ENCODE measurements at regions not wholly inside any gene's neighbourhood (a gene's known extent, or its start where the extent isn't known, plus 50 kb on each side); places are given as distances from the start of the nearest gene placed in this dataset.

DNA sequence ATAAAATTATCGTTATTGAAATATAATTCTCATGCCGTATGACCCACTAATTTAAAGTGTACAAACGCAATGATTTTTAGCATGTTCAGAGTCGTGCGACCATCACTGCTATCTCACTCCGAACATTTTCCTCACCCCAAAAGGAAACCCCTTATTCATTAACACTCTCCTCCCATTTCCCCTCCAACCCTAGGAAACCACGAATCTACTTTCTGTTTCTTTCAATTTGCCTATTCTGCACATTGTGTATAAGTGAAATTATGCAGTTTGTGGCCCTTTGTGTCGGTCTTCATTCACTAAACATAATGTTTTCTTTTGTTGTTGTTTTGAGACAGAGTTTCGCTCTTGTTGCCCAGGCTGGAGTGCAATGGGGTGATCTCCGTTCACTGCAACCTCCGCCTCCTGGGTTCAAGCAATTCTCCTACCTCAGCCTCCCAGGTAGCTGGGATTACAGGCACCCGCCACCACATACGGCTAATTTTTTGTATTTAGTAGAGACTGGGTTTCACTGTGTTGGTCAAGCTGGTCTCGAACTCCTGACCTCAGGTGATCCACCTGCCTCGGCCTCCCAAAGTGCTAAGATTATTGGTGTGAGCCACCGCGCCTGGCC, 99.7 kb upstream of the ZNF217 start:
- DNase-seq (ENCODE audit: low read depth) = no peak
- TF ChIP-seq, protein P1, sequence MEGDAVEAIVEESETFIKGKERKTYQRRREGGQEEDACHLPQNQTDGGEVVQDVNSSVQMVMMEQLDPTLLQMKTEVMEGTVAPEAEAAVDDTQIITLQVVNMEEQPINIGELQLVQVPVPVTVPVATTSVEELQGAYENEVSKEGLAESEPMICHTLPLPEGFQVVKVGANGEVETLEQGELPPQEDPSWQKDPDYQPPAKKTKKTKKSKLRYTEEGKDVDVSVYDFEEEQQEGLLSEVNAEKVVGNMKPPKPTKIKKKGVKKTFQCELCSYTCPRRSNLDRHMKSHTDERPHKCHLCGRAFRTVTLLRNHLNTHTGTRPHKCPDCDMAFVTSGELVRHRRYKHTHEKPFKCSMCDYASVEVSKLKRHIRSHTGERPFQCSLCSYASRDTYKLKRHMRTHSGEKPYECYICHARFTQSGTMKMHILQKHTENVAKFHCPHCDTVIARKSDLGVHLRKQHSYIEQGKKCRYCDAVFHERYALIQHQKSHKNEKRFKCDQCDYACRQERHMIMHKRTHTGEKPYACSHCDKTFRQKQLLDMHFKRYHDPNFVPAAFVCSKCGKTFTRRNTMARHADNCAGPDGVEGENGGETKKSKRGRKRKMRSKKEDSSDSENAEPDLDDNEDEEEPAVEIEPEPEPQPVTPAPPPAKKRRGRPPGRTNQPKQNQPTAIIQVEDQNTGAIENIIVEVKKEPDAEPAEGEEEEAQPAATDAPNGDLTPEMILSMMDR (IDR thresholded peaks at IDR 0.05; ENCODE audit: control insufficient read depth, extremely low read depth, insufficient read depth) = no peak
- no peak overlapping the region for H3K4me3 ChIP-seq (ENCODE audit: low read depth, low read length)

DNA sequence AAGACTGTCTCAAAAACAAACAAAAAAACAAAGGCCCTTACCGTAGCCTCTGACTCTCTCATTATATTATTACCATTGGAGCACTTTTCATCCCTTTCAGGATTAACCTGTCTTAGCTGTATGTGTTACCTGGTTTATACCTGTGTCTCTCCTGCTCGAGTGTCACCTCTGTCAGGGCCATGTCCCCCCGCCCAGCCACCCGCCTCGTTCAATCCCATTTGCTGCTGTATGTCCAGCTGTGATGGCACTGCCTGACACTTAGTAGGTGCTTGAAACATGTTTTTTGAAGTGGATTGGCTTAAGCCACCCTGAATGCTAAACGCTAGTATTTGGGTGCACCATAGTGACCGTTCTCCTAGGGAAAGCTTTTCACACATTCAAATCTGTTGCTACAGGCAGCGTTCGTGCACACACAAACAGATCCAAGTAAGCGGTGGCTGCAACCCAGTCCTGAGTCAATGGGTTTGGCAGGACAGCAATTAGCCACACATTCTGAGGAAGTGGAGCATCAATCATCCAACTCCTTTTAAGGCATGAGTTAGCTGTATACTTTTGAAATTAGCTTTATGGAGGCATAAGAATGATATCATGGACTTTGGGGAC, 98.9 kb upstream of the ZNF217 start:
- TF ChIP-seq, protein P1 (IDR thresholded peaks at IDR 0.05; ENCODE audit: control insufficient read depth, extremely low read depth, insufficient read depth) = no peak
- H3K4me3 ChIP-seq (ENCODE audit: low read depth, low read length) = no peak overlapping the region
- no peak for DNase-seq (ENCODE audit: low read depth)

DNA sequence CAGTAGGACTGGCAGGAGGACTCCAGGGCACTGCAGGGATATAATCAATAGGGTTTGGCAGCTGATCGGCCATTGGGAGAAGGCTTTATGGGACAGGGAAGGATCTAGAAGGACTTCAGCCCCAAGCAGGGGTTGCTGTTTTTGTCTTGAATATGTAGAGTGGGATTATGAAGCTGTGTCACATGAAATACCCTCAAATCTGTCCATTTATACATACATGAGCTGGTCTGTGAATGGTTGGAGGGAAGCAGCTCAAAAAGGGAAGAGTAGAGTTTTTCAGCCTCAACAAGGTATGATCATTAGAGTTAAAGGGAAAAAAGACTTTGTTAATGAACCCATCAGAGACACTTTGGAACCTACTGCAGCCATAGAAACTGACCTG, 98.2 kb upstream of the ZNF217 start:
- H3K4me3 ChIP-seq (ENCODE audit: low read depth, low read length) = no peak overlapping the region
- DNase-seq (ENCODE audit: low read depth) = no peak
- TF ChIP-seq, protein P1 (IDR thresholded peaks at IDR 0.05; ENCODE audit: control insufficient read depth, extremely low read depth, insufficient read depth) = no peak

DNA sequence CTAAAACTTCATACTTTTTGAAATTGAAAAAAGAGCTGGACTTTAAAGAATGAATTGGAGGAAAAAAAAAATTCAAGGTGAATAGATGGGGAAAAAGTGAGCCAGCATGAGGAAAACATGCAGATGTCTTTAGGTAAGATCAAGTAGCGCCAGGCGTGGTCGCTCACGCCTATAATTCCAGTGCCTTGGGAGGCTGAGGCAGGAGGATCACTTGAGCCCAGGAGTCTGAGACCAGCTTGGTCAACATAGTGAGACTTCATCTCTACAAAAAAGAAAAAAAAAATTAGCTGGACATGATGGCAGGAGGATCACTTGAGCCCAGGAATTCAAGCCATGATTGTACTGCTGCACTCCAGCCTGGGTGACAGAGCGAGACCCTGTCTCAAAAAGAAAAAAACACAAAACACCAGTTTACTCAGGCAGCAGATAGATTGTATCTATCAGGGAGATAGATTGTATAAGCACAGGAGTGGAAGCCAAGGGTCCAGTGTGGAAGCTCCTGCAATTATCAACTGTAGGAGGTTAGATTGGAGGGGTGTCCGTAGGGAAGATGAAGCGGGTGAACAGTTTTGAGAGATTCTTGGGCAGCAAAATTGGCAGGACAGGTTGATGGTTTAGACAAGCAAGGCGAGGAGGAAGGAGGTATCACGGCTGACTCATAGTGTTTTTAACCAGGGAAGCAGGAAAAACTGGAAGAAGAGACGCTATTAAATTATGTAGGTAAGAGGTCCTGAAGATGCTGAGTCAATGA, 97.6 kb upstream of the ZNF217 start:
- TF ChIP-seq, protein P1 (IDR thresholded peaks at IDR 0.05; ENCODE audit: control insufficient read depth, extremely low read depth, insufficient read depth) = no peak
- no peak overlapping the region for H3K4me3 ChIP-seq (ENCODE audit: low read depth, low read length)
- peak; percentile 57 for DNase-seq (ENCODE audit: low read depth)

DNA sequence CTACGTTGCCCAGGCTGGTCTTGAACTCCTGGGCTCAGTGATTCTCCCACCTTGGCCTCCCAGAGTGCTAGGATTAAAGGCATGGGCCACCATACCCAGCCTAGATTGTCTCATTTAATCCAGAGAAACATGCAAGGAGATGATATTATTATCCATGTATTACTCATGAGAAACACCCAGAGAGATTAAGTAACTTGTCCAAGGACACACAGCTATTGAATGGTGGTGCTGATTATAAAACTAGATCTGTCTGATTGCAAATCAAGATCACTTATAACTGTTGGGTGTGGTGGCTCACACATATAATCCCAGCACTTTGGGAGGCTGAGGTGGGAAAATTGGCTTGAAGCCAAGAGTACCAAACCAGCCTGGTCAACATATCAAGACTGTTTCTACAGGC, 94.4 kb upstream of the ZNF217 start:
- H3K4me3 ChIP-seq (ENCODE audit: low read depth, low read length) = no peak overlapping the region
- DNase-seq (ENCODE audit: low read depth) = no peak
- TF ChIP-seq, protein P1 (IDR thresholded peaks at IDR 0.05; ENCODE audit: control insufficient read depth, extremely low read depth, insufficient read depth) = no peak

DNA sequence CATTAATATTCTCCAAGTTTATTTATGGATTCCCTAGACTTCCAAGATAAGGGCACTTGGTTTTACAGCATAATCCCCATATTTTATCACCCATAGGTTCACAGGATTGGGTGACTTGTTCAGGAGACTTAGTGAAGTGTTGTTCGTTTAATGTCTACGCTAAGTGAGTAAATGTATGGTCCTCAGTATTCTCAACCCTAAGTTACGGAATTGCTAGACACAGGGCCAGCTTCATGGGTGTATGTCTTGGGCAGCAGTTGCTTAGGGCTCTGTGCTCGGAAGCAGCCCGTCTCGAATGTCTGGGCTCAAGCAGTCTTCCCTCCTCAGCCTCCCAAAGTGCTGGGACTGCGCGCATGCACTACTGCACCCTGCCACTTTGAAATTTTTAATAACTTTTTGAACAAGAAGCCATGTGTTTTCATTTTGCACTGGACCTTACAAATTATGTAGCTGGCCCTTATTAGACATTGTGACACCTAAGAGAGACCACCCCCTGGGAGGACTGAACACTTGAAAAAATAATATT, 91.5 kb upstream of the ZNF217 start:
- H3K4me3 ChIP-seq (ENCODE audit: low read depth, low read length) = no peak overlapping the region
- TF ChIP-seq, protein P1 (IDR thresholded peaks at IDR 0.05; ENCODE audit: control insufficient read depth, extremely low read depth, insufficient read depth) = no peak

More for the DNA sequence above, 91.5 kb upstream of the ZNF217 start:
- no peak for DNase-seq (ENCODE audit: low read depth)

Measured in LNCaP clone FGC (cell line).